ENCODE measurements at regions not wholly inside any gene's neighbourhood (a gene's known extent, or its start where the extent isn't known, plus 50 kb on each side); places are given as distances from the start of the nearest gene placed in this dataset.

- no peak for TF ChIP-seq POLR2A (IDR thresholded peaks at IDR 0.05; ENCODE audit: low read depth, low read length)
- no peak for TF ChIP-seq TAF1 (IDR thresholded peaks at IDR 0.05; ENCODE audit: low read depth, low read length)
Measured at GRCh38 chr11:127182586-127183203, 182.1 kb upstream of the KIRREL3 start.

Measured in GM12891 (cell line).